PFSK-1 (cell line): ENCODE measurements at regions not wholly inside any gene's neighbourhood (a gene's known extent, or its start where the extent isn't known, plus 50 kb on each side); places are given as distances from the start of the nearest gene placed in this dataset.

Experiments used
- FOXP2 ChIP-seq: optimal IDR thresholded peaks from 2 replicates; pipeline ENCODE3; 2011; ENCODE audit warnings: borderline replicate concordance, control low read depth, inconsistent platforms; ENCODE audit not compliant: insufficient read depth; ENCODE audit errors: extremely low read length, extremely low read depth
- POLR2AphosphoS5 ChIP-seq: IDR thresholded peaks from 2 replicates; pipeline ENCODE4 v1.6.1; 2012; ENCODE audit warnings: low read depth, mild to moderate bottlenecking, control low read depth, low read length, moderate library complexity
- REST ChIP-seq, 2 experiments: IDR thresholded peaks; 2 replicates each; pipeline versions ENCODE4 v1.6.1 to v1.8.0; 2011 to 2012; ENCODE audit warnings: low read depth in 2 of 2, low read length in 2 of 2, control low read depth in 1 of 2, inconsistent platforms in 1 of 2, mild to moderate bottlenecking in 1 of 2, moderate library complexity in 1 of 2; ENCODE audit not compliant: insufficient read depth in 1 of 2
- SIN3A ChIP-seq: IDR thresholded peaks from 2 replicates; pipeline ENCODE4 v1.6.1; 2012; ENCODE audit warnings: mild to moderate bottlenecking, low read length, moderate library complexity, borderline replicate concordance; ENCODE audit not compliant: insufficient read depth
- TAF1 ChIP-seq: IDR thresholded peaks from 2 replicates; pipeline ENCODE4 v1.6.1; 2012; ENCODE audit warnings: low read length, control low read depth, borderline replicate concordance; ENCODE audit not compliant: insufficient read depth

- TF ChIP-seq FOXP2 (no peak), REST (IDR thresholded peaks at IDR 0.05; ENCODE audit: insufficient read depth in 1 of 2, low read depth in 2 of 2, low read length in 2 of 2) (no peak), POLR2AphosphoS5 (no peak), TAF1 (no peak), SIN3A (no peak)
Observed at GRCh38 chr14:97748616-97749015, 951.4 kb downstream of the VRK1 start.

GRCh38 chr14:97757491-97757890 lies 960.3 kb downstream of the VRK1 start:
- TF ChIP-seq SIN3A: no peak

- TF ChIP-seq TAF1 (no peak), POLR2AphosphoS5 (no peak), FOXP2 (no peak), REST (IDR thresholded peaks at IDR 0.05; ENCODE audit: insufficient read depth in 1 of 2, low read depth in 2 of 2, low read length in 2 of 2) (no peak), SIN3A (no peak)
Observed at GRCh38 chr14:97760050-97760449, 962.9 kb downstream of the VRK1 start.

- TF ChIP-seq SIN3A (no peak), FOXP2 (no peak), TAF1 (no peak), REST (IDR thresholded peaks at IDR 0.05; ENCODE audit: insufficient read depth in 1 of 2, low read depth in 2 of 2, low read length in 2 of 2) (no peak), POLR2AphosphoS5 (no peak)
Observed at GRCh38 chr14:97762386-97762785, 965.2 kb downstream of the VRK1 start.

GRCh38 chr14:97771340-97772045 lies 974.3 kb downstream of the VRK1 start:
- TF ChIP-seq REST (IDR thresholded peaks at IDR 0.05; ENCODE audit: insufficient read depth in 1 of 2, low read depth in 2 of 2, low read length in 2 of 2) (no peak), FOXP2 (no peak)

- no peak for TF ChIP-seq REST (IDR thresholded peaks at IDR 0.05; ENCODE audit: insufficient read depth in 1 of 2, low read depth in 2 of 2, low read length in 2 of 2)
- no peak for TF ChIP-seq FOXP2
- no peak for TF ChIP-seq POLR2AphosphoS5
- TF ChIP-seq SIN3A: no peak
- TF ChIP-seq TAF1: no peak
Observed at GRCh38 chr14:97773598-97773997, 976.4 kb downstream of the VRK1 start.
